IMR-90 (cell line): ENCODE measurements at regions not wholly inside any gene's neighbourhood (a gene's known extent, or its start where the extent isn't known, plus 50 kb on each side); places are given as distances from the start of the nearest gene placed in this dataset.

Source experiments
- ATAC-seq: fragments of 200-7000 bp; cut with Tn5 transposase; 2 replicates; pipeline ENCODE4 v1.9.1; 2020; ENCODE audit warnings: low read depth, mild to moderate bottlenecking, moderate library complexity
- BruUV-seq: library from RNA; stranded (reverse); fragments of 400-500 nt; replicated peaks from 2 replicates; lab custom pipeline; 2021; lab: Mats Ljungman, UMichigan
- CTCF ChIA-PET: fragments of 300-600 bp; formaldehyde crosslinking; extraction: SDS; loops from one replicate; lab custom pipeline; 2021; ENCODE audit warnings: antibody characterized with exemption; lab: Yijun Ruan, JAX
- POLR2A ChIA-PET: fragments of 300-600 bp; sonication (Branson Sonifier 250); formaldehyde crosslinking; loops from one replicate; lab custom pipeline; 2022; ENCODE audit warnings: antibody characterized with exemption; ENCODE audit not compliant: unreplicated experiment; lab: Charles Lee
- DNase-seq: peaks from one replicate; pipeline ENCODE4 v3.0.0; 2013
- H2AFZ ChIP-seq: replicated peaks from 2 replicates; pipeline ENCODE3; 2013; ENCODE audit warnings: low read length, mild to moderate bottlenecking; ENCODE audit not compliant: poor library complexity
- H2AK5ac ChIP-seq: 2 replicates; pipeline ENCODE4 v1.6.1; 2013; ENCODE audit warnings: low read depth, low read length, inconsistent platforms
- H2AK9ac ChIP-seq: replicated peaks from 2 replicates; pipeline ENCODE3; 2013; ENCODE audit warnings: mild to moderate bottlenecking, low read depth, low read length, moderate library complexity; ENCODE audit not compliant: poor library complexity
- H2BK120ac ChIP-seq: 2 replicates; pipeline ENCODE4 v1.6.1; 2013; ENCODE audit warnings: low read depth, low read length, inconsistent platforms
- H2BK15ac ChIP-seq: 3 replicates; pipeline ENCODE4 v1.6.1; 2013; ENCODE audit warnings: low read depth, low read length, inconsistent platforms
- H2BK20ac ChIP-seq: 2 replicates; pipeline ENCODE4 v1.6.1; 2013; ENCODE audit warnings: low read depth, mild to moderate bottlenecking, inconsistent platforms, low read length, moderate library complexity
- H2BK5ac ChIP-seq: 2 replicates; pipeline ENCODE4 v1.6.1; 2013; ENCODE audit warnings: mild to moderate bottlenecking, low read depth, low read length, inconsistent platforms; ENCODE audit not compliant: poor library complexity, severe bottlenecking
- H3K14ac ChIP-seq: replicated peaks from 2 replicates; pipeline ENCODE4 v1.6.1; 2013; ENCODE audit warnings: low read depth, low read length, inconsistent platforms
- H3K18ac ChIP-seq: 2 replicates; pipeline ENCODE4 v1.6.1; 2013; ENCODE audit warnings: low read depth, low read length, control low read depth
- H3K23ac ChIP-seq: 2 replicates; pipeline ENCODE4 v1.6.1; 2013; ENCODE audit warnings: low read depth, low read length, inconsistent platforms
- H3K27ac ChIP-seq: 2 replicates; pipeline ENCODE4 v1.5.1; 2013; ENCODE audit warnings: mild to moderate bottlenecking, control low read depth, low read length; ENCODE audit not compliant: insufficient read depth
- H3K27me3 ChIP-seq: 2 replicates; pipeline ENCODE4 v1.6.1; 2013; ENCODE audit warnings: low read length; ENCODE audit not compliant: control insufficient read depth, insufficient read depth
- H3K36me3 ChIP-seq: 2 replicates; pipeline ENCODE4 v1.6.1; 2013; ENCODE audit warnings: low read length, mixed read lengths; ENCODE audit not compliant: control insufficient read depth, insufficient read depth
- H3K4ac ChIP-seq: 2 replicates; pipeline ENCODE4 v1.6.1; 2013; ENCODE audit warnings: low read depth, low read length, inconsistent platforms
- H3K4me1 ChIP-seq: 2 replicates; pipeline ENCODE4 v1.6.1; 2013; ENCODE audit warnings: low read length, mixed read lengths; ENCODE audit not compliant: control insufficient read depth, insufficient read depth
- H3K4me2 ChIP-seq: 2 replicates; pipeline ENCODE4 v1.6.1; 2013; ENCODE audit warnings: low read depth, mild to moderate bottlenecking, control low read depth, low read length, moderate library complexity
- H3K4me3 ChIP-seq: 2 replicates; pipeline ENCODE4 v1.5.1; 2013; ENCODE audit warnings: low read depth, mild to moderate bottlenecking, control low read depth, low read length, moderate library complexity; ENCODE audit not compliant: insufficient read depth
- H3K56ac ChIP-seq: 2 replicates; pipeline ENCODE4 v1.6.1; 2013; ENCODE audit warnings: low read length, inconsistent platforms; ENCODE audit not compliant: insufficient read depth; ENCODE audit errors: extremely low read depth
- H3K79me1 ChIP-seq, 2 experiments: 2 replicates each; pipeline ENCODE4 v1.6.1; 2013; ENCODE audit warnings: low read length in 2 of 2, inconsistent platforms in 1 of 2, low read depth in 1 of 2
- H3K9ac ChIP-seq: 2 replicates; pipeline ENCODE4 v1.6.1; 2013; ENCODE audit warnings: low read depth, low read length, control low read depth
- H3K9me1 ChIP-seq: 2 replicates; pipeline ENCODE4 v1.6.1; 2013; ENCODE audit warnings: low read length, inconsistent platforms; ENCODE audit not compliant: insufficient read depth
- H3K9me3 ChIP-seq: 2 replicates; pipeline ENCODE4 v1.6.1; 2013; ENCODE audit warnings: low read length; ENCODE audit not compliant: control insufficient read depth, insufficient read depth
- H4K20me1 ChIP-seq: 2 replicates; pipeline ENCODE4 v1.6.1; 2013; ENCODE audit warnings: low read length, inconsistent platforms; ENCODE audit not compliant: insufficient read depth
- H4K5ac ChIP-seq: 2 replicates; pipeline ENCODE4 v1.6.1; 2013; ENCODE audit warnings: mild to moderate bottlenecking, low read depth, low read length, control low read depth
- H4K8ac ChIP-seq, 2 experiments: 2 replicates each; pipeline ENCODE4 v1.6.1; 2013; ENCODE audit warnings: low read depth in 2 of 2, low read length in 2 of 2, control low read depth in 1 of 2, inconsistent platforms in 1 of 2
- H4K91ac ChIP-seq: 2 replicates; pipeline ENCODE4 v1.6.1; 2013; ENCODE audit warnings: low read depth, low read length, inconsistent platforms; ENCODE audit not compliant: insufficient read depth
- NFE2L2 ChIP-seq: fragments of 150-350 bp; IDR thresholded peaks from 2 replicates; pipeline ENCODE4 v1.6.1; 2016; ENCODE audit warnings: low read depth, mild to moderate bottlenecking, low read length
- RAD21 ChIP-seq: IDR thresholded peaks from 2 replicates; pipeline ENCODE4 v1.6.1; 2012; ENCODE audit warnings: low read length, improper control_type of control experiment
- WGBS, 2 experiments: methylation state at CpG; one replicate each; pipeline versions ENCODE4 v1.1.5 to v1.1.7; 2013; ENCODE audit warnings: missing lambda C conversion rate in 2 of 2; ENCODE audit not compliant: insufficient read length in 1 of 2; ENCODE audit errors: extremely low coverage in 2 of 2; 5-methylcytosine and 5-hydroxymethylcytosine counted together
- dilution Hi-C: fragments of 300-500 bp; cut with HindIII; formaldehyde crosslinking; loops from one replicate; pipeline ENCODE4 v1.14.3; 2018; ENCODE audit warnings: low sequenced_read_pairs; ENCODE audit not compliant: unreplicated experiment
- in situ Hi-C: fragments of 300-500 bp; cut with MboI; formaldehyde crosslinking; loops from 3 replicates; pipeline ENCODE4 v1.14.3; 2019; ENCODE audit warnings: low sequenced_read_pairs, inconsistent platforms, mixed read lengths
- intact Hi-C: fragments of 100-400 bp; cut with micrococcal nuclease; formaldehyde crosslinking; loops from 2 replicates; pipeline ENCODE4 v1.10.0; 2022
- TF ChIP-seq, protein P1 (sequence below): fragments of 150-350 bp; IDR thresholded peaks from 2 replicates; pipeline ENCODE4 v1.6.1; 2017; ENCODE audit warnings: mild to moderate bottlenecking, antibody characterized with exemption, low read length, low read depth

DNA sequence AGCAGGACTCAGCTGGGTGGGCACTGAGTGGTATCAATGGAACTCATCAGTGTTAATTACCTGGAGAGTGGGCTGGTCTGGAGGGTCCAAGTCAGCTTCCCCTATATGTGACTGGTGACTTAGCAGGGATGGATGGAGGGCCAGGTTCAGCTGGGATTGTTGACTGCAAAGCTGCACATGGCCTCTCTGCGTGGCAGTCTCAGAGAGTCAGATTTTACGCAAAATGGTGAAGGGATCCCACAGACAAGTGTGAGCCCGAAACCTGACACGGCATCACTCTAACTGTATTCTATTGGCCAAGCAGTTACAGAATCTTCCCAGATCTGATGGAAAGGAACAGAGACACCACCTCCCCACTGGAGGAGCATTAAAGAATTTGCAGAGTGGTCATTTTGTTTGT is 716.0 kb upstream of the TBX3 start:
- Histone ChIP-seq H3K4me1 (peaks cover 4% of the 10 kb centered on the region), H3K56ac (no peak overlapping the region), H2AK9ac (no peak overlapping the region), H3K18ac (no peak overlapping the region), H3K4ac (no peak overlapping the region), H3K4me3 (no peak overlapping the region), H4K5ac (no peak overlapping the region), H3K9me3 (peaks cover 10% of the 10 kb centered on the region), H4K91ac (no peak overlapping the region), H4K8ac (no peak overlapping the region), H2BK5ac (no peak overlapping the region), H2BK120ac (no peak overlapping the region), H3K9me1 (peaks cover 5% of the 10 kb centered on the region), H4K20me1 (no peaks in the 10 kb centered on the region), H2BK20ac (no peak overlapping the region), H3K36me3 (no peaks in the 10 kb centered on the region), H2AK5ac (0 out of 2 replicates have a peak overlapping the region, but pooled peaks have one; percentile 47), H2BK15ac (no peak overlapping the region), H3K27ac (no peak overlapping the region), H3K23ac (no peak overlapping the region), H3K79me1 (no peaks in the 10 kb centered on the region), H3K14ac (no peak overlapping the region), H2AFZ (no peak overlapping the region), H3K9ac (no peak overlapping the region), H3K27me3 (no peaks in the 10 kb centered on the region), H3K4me2 (no peak overlapping the region)
- no TSS peak for BruUV-seq
- dilution Hi-C loops (no loop called here), intact Hi-C loops (no loop called here), in situ Hi-C loops (no loop called here)
- DNase-seq (no peak), ATAC-seq (no peak)
- TF ChIP-seq NFE2L2, result no peak
- TF ChIP-seq RAD21, result no peak
- TF ChIP-seq, protein P1, sequence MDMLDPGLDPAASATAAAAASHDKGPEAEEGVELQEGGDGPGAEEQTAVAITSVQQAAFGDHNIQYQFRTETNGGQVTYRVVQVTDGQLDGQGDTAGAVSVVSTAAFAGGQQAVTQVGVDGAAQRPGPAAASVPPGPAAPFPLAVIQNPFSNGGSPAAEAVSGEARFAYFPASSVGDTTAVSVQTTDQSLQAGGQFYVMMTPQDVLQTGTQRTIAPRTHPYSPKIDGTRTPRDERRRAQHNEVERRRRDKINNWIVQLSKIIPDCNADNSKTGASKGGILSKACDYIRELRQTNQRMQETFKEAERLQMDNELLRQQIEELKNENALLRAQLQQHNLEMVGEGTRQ, result no peak
- ChIA-PET CTCF (interaction anchor here (0.5 kb wide), 1 partner anchor 294 kb away, joined by 4 read pairs; no protein-coding TSS in a partner anchor), POLR2A (no interaction called here)
- no CpG with 5 or more reads among the region's 4 CpGs for WGBS, 2 experiments
